ENCODE measurements at regions not wholly inside any gene's neighbourhood (a gene's known extent, or its start where the extent isn't known, plus 50 kb on each side); places are given as distances from the start of the nearest gene placed in this dataset.

DNA sequence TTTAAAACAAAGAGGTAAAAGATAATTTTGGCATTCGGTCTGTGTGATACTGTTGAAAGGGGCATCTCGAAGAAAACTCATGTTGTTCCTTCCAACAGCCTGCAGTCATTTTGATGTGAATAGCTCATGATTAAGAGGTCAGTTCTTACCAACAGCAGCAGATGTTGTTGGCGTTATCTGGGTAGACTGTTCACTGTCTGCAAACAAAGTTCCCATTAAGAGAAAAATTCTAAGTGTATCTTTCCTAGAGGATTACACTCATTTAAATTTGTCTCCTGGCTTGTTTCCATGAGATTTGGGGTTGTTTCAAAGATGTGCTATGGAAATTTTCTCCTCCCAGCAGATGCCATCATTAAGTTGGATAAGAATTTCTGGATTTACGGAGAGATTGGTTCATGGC is 138.2 kb upstream of the RORB start:
- no peaks in the 10 kb centered on the region for H3K9me3 ChIP-seq
- no peak overlapping the region for H3K27ac ChIP-seq
- TF ChIP-seq, protein P1, sequence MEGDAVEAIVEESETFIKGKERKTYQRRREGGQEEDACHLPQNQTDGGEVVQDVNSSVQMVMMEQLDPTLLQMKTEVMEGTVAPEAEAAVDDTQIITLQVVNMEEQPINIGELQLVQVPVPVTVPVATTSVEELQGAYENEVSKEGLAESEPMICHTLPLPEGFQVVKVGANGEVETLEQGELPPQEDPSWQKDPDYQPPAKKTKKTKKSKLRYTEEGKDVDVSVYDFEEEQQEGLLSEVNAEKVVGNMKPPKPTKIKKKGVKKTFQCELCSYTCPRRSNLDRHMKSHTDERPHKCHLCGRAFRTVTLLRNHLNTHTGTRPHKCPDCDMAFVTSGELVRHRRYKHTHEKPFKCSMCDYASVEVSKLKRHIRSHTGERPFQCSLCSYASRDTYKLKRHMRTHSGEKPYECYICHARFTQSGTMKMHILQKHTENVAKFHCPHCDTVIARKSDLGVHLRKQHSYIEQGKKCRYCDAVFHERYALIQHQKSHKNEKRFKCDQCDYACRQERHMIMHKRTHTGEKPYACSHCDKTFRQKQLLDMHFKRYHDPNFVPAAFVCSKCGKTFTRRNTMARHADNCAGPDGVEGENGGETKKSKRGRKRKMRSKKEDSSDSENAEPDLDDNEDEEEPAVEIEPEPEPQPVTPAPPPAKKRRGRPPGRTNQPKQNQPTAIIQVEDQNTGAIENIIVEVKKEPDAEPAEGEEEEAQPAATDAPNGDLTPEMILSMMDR (IDR thresholded peaks at IDR 0.05) = no peak
- no peaks in the 10 kb centered on the region for H3K36me3 ChIP-seq
- intact Hi-C loops (cut with DNase I) = no loop called here
- DNase-seq (no peak), ATAC-seq (peak in 1 of 4 donors; percentile 35), FAIRE-seq (no peak)
- H3K4me3 ChIP-seq = no peak overlapping the region
- 50 to 65% methylated on average over 4 of the region's 4 CpGs for WGBS, 2 donors
- no peaks in the 10 kb centered on the region for H3K4me1 ChIP-seq
- H3K27me3 ChIP-seq = no peaks in the 10 kb centered on the region

DNA sequence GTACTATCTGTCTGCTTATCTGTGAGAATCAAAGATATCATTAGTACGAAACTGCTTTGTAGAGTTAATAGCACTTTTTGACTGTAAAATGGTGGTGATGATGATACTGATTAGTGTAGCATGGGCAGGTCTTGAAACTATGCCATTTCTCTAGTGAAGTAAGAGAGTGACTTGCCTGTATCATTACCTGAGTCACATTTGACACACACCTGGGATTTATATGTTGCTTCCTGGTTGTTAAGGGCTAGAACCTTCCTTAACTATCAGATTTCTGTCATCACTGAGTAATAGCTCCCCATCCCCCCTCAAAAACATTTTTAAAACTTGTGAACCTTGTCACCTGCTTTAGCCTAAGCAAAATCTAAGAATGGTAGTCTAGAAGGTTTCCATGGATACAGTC is 135.6 kb upstream of the RORB start:
- no peaks in the 10 kb centered on the region for H3K36me3 ChIP-seq
- no peak overlapping the region for H3K4me3 ChIP-seq
- WGBS, 2 donors = 51 to 58% methylated on average over 1 of the region's 1 CpG
- intact Hi-C loops (cut with DNase I) = no loop called here
- ATAC-seq = no peak
- TF ChIP-seq, protein P1 (IDR thresholded peaks at IDR 0.05) = no peak
- no peak overlapping the region for H3K27ac ChIP-seq
- H3K27me3 ChIP-seq = no peaks in the 10 kb centered on the region
- H3K9me3 ChIP-seq = no peaks in the 10 kb centered on the region
- DNase-seq = no peak
- no peak for FAIRE-seq
- H3K4me1 ChIP-seq = no peaks in the 10 kb centered on the region

DNA sequence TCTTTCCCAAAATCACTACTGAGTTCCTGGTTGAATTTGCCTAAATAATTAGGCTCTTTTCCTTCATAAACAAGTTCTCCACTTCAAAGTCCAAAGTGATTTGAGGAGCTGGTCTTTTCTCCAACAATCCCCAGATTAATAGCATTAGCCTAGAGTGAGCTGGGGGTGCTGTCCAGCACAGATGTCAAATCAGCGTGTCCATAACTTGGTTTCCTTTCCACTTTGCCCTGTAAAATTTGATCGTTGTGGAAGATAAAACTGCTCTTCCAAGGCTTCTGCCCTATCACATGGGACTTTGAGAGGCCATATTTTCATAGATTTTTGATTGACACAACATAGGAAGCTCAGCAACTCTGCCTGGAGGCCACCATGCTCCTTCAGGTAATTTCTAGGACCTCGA is 134.7 kb upstream of the RORB start:
- DNase-seq (no peak), FAIRE-seq (no peak), ATAC-seq (no peak)
- 56% methylated on average over 3 of the region's 3 CpGs for WGBS, 2 donors
- no peaks in the 10 kb centered on the region for H3K9me3 ChIP-seq
- H3K4me3 ChIP-seq = no peak overlapping the region
- H3K4me1 ChIP-seq = no peaks in the 10 kb centered on the region
- TF ChIP-seq, protein P1 (IDR thresholded peaks at IDR 0.05) = no peak
- H3K36me3 ChIP-seq = no peaks in the 10 kb centered on the region
- intact Hi-C loops (cut with DNase I) = no loop called here
- H3K27me3 ChIP-seq = no peaks in the 10 kb centered on the region
- no peak overlapping the region for H3K27ac ChIP-seq

DNA sequence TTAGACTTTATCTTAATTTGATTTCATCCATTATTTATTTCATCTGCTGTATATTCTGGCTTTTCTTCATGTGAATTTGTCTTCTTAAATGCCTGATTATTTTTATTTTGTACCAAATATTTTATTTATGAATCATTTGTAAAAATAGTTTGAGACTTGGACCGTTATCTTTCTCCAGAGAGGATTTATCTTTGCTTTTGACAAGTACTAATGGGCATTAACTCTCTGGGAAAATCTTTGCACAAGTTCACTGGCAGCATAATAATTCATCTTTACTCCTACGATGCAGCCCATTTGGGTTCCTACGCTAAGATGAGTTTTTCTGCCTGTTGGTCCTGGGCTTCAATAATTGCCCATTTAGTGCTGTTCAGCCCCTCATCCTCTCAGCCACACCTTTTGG is 131.0 kb upstream of the RORB start:
- TF ChIP-seq, protein P1 (IDR thresholded peaks at IDR 0.05) = no peak

DNA sequence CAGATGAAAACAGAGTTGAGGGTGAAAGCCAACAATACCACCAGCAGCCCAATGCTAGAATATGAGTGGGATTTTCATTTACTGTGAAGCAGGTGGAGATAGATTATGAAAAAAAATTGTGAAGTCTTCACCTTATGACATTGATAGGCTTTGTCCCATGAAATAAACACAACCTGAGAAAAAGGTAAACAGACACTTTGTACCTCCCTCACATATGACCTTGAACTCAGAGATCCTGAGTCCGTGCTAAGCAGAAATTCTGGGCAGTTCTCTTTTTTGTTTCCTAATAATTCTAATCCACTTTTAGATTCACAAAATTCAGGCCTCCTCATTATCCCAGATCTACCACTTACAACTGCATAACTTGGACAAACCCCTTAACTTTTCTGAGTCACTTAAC is 127.3 kb upstream of the RORB start:
- H3K27ac ChIP-seq = no peak overlapping the region
- no peak for ATAC-seq
- H3K4me1 ChIP-seq = no peaks in the 10 kb centered on the region
- H3K4me3 ChIP-seq = no peak overlapping the region
- intact Hi-C loops (cut with DNase I) = no loop called here
- TF ChIP-seq, protein P1 (IDR thresholded peaks at IDR 0.05) = no peak
- 18 to 25% methylated on average over 1 of the region's 1 CpG for WGBS, 2 donors
- no peak for DNase-seq
- no peaks in the 10 kb centered on the region for H3K9me3 ChIP-seq
- no peaks in the 10 kb centered on the region for H3K27me3 ChIP-seq
- no peak for FAIRE-seq
- no peaks in the 10 kb centered on the region for H3K36me3 ChIP-seq

More for the DNA sequence above, 131.0 kb upstream of the RORB start:
- H3K4me3 ChIP-seq = no peak overlapping the region
- DNase-seq (no peak), FAIRE-seq (no peak), ATAC-seq (no peak)
- no peaks in the 10 kb centered on the region for H3K9me3 ChIP-seq
- H3K27me3 ChIP-seq = no peaks in the 10 kb centered on the region
- 45 to 47% methylated on average over 3 of the region's 3 CpGs for WGBS, 2 donors
- intact Hi-C loops (cut with DNase I) = no loop called here
- no peaks in the 10 kb centered on the region for H3K36me3 ChIP-seq
- no peaks in the 10 kb centered on the region for H3K4me1 ChIP-seq
- no peak overlapping the region for H3K27ac ChIP-seq
